ENCODE measurements at regions not wholly inside any gene's neighbourhood (a gene's known extent, or its start where the extent isn't known, plus 50 kb on each side); places are given as distances from the start of the nearest gene placed in this dataset.
"Not testable (repeated sequence)": the region's sequence is repeated elsewhere in the genome, so short reads cannot be mapped to it uniquely, and the experiment has no call there.

DNA sequence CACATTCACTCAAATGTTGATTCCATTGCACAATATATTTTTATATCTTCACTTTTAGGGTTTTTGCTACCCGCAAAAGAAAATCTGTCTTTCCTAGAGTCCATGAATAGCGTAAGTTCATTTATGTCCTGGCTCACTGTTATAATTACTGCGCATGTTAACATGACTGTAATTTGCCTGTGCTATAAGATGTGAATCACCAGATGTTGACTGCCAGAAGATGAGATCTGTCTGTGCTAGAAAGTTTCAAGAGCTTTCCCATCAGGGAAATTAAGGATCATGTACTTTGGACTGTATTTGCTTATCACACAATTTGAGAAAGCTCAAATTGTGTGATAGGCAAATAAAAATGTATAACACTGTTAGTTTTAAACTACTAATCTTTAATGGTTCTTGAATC, 322.5 kb downstream of the CHL1 start:
- FAIRE-seq: no peak

DNA sequence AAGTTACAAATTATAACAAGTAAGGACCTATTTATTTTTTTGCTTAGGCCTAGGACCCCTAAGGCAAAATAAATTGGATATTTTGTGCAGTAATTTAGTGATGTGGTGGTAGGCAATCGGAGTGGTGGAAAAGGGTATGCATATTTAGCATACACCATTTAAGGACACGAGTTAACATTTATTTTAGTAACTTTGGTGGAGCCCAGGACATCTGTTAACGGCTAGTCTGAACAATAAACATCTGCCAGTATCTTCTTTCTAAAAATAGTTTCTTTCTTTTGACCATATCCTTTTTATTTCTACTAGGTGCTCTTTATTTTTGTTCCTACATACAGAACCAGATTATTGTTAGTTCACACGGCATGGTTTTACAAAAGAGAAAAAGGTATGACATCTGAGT, 326.3 kb downstream of the CHL1 start:
- FAIRE-seq (no peak), DNase-seq (ENCODE audit: insufficient read length, low spot score) (no peak)

More for the DNA sequence above, 322.5 kb downstream of the CHL1 start:
- DNase-seq (ENCODE audit: insufficient read length, low spot score): no peak

GRCh38 chr3:525415-525814, 328.9 kb downstream of the CHL1 start:
- FAIRE-seq (no peak), DNase-seq (ENCODE audit: insufficient read length, low spot score) (no peak)

- DNase-seq (ENCODE audit: insufficient read length, low spot score) (no peak), FAIRE-seq (no peak)
Measured at GRCh38 chr3:535566-536416, 339.2 kb downstream of the CHL1 start.

GRCh38 chr3:536417-536813, 339.9 kb downstream of the CHL1 start:
- no peak for DNase-seq (ENCODE audit: insufficient read length, low spot score)
- FAIRE-seq: no peak

DNA sequence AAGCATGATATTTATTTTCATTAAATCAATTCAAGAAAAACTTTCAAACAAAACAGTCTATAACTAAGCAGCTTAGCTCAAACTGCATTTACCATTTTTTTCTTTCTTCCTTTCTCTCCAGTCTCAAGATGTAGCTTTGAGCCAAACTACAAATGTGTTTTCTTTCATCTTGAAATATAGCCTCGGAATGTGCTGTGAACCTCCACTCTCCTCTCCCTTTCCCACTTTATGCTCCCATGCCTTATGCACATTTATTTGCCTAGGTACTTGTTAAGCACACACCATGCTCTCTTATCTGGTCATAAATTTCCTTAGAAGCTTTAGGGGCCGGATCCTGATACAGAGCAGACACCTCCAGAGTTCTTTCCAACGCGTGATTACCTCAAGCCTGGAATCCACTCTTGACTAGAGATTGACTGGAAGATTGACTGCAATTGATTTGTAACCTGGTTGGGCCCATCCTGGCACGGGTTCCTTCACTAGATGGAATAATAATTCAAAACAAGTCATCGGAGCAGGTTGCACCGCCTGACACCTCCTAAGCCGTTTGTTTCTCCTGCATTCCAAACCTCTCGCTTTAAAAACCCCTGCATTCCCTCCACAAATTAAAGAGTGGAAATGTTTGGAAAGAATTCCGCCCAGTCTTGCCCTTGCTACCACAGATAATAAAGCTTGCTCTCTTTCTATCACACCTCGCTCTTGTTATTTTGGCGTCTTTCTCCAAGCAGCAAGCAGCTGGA, 344.7 kb downstream of the CHL1 start:
- no peak for FAIRE-seq

GRCh38 chr3:542021-542420, 345.5 kb downstream of the CHL1 start:
- no peak for DNase-seq (ENCODE audit: insufficient read length, low spot score)
- FAIRE-seq: no peak

More for the DNA sequence above, 344.7 kb downstream of the CHL1 start:
- DNase-seq (ENCODE audit: insufficient read length, low spot score): no peak

DNA sequence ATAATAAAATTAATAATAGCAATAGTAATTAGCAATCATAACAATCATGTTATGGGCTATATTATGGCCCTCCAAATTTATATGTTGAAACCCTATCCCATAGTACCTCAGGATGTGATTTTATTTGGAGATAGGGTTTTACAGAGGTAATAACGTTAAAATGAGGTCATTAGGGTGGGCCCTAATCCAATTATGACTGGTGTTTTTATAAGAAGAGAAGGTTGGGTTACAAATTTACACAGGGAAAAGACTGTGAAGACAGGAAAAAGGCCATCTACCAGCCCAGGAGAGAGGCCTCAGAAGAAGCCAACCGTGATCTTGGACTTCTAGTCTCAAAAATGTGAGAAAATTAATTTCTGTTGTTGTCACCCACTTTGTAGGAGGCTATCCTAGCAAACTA, 353.1 kb downstream of the CHL1 start:
- no peak for FAIRE-seq

DNA sequence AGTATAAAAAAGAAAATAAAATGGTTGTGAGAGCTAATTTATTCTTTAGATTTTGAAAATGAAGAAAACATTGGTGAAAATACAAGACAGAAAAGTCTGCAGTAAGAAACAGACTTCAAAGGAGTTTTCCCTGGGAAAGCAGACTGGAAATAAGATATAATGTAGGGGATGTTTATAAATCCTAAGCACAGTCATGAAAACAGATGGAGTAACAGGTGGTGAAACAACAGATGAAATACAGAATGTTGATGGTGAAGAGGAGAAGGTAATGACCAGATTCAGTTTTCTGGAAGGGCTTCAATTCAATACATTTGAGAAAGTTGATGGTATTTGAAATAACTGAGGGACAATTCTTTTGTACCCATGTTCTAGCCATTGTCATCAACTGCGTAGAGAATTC, 353.9 kb downstream of the CHL1 start:
- DNase-seq (ENCODE audit: insufficient read length, low spot score) (no peak), FAIRE-seq (no peak)

More for the DNA sequence above, 353.1 kb downstream of the CHL1 start:
- DNase-seq (ENCODE audit: insufficient read length, low spot score): no peak

DNA sequence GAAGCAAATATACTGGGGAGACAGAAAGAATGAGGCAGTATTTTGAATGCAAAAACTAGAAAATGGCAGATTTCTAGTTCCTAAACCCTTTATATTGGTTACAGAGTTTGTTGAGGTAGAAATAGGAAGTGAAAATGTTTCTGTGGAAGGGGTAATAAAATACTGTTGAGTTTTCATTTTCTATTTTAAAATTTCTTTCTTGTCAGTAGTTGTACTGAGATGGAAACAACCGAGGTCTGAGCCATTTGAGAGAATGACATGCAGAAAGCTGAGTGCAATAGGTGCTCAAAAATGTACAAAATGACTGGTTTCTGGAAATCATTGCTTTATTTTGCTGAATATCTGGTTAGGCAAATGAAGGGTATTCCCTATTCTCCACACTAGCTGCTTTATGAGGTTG, 361.4 kb downstream of the CHL1 start:
- no peak for DNase-seq (ENCODE audit: insufficient read length, low spot score)
- no peak for FAIRE-seq

- FAIRE-seq (no peak), DNase-seq (ENCODE audit: insufficient read length, low spot score) (no peak)
Measured at GRCh38 chr3:567488-568185, 371.1 kb downstream of the CHL1 start.

DNA sequence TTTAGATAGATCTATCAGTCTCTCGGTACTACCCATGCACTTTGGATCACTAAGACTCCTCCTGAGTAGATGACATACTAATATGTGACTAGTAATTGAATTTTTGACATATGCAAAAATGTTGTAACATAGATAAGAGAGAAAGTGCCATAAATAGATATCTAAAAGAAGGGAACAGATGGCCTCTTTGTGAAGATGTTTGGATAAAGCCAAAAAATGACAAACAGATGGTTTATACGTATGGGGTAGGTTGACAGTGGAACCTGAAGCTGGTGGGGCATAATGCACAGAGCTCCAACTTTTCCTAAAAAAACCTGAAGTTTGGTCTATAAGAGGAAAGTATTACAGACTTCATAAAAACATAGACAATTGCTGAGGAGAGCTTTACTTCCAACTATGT, 383.0 kb downstream of the CHL1 start:
- not testable (repeated sequence) for DNase-seq (ENCODE audit: insufficient read length, low spot score); FAIRE-seq

DNA sequence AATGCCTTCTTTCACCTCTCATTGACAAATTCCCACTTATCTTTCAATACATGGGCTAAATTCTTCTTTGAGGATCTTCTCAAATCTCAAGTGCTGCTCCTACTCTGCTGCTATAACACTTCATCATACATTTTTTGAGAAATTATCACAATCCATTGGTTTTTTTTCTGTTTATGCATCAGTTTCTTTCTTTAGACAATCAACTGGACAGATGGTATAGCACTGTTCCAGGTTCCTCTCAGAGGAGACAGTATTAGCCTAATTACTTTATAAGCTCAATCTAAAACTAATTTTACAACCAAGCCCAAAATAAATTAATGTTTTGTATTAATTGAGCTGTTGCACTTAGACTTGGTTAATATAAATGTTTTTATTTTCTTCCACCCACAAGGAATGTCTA, 392.5 kb downstream of the CHL1 start:
- DNase-seq (ENCODE audit: insufficient read length, low spot score); FAIRE-seq: not testable (repeated sequence)

DNA sequence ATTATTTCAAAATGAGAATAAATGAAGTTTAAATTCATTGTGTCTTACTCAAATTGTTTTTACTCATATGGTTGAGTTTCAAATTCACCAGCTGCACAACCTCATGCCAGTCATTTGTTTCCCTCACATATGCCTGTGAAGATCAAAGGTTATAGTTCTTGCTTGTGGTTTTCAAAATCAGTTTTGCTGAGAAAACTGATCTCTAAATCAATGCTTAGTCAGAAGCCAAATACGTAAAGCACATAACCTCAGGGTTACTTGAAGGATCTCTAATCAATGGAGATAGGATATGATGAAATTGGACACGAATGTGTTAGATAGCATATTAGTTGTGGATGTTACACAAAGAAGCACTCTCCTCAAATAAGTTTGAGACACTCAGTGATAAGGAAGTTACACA, 400.7 kb downstream of the CHL1 start:
- not testable (repeated sequence) for FAIRE-seq; DNase-seq (ENCODE audit: insufficient read length, low spot score)

GRCh38 chr3:597746-598145, 401.2 kb downstream of the CHL1 start:
- not testable (repeated sequence) for FAIRE-seq

DNA sequence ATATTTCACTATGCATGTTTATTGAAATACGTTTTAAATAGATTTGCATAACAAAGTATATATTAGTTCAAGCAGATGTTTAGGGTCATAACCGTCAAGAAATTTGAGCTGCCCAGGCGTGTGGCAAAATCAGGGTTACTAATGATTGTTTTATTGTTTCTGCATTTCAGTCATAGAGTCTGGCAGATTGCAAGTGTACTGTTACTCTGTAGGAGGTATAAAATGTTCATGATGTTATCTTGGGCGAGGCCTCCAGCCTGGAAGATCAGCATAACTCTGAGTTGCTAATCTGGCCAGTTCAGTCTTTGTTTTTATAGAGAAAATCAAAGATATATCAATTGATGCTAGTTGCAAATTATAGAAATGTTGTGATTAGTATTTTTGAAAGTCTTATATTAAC, 410.9 kb downstream of the CHL1 start:
- DNase-seq (ENCODE audit: insufficient read length, low spot score); FAIRE-seq: not testable (repeated sequence)

More at GRCh38 chr3:597746-598145, 401.2 kb downstream of the CHL1 start:
- DNase-seq (ENCODE audit: insufficient read length, low spot score): not testable (repeated sequence)

GRCh38 chr3:621714-622113, 425.2 kb downstream of the CHL1 start:
- DNase-seq (ENCODE audit: insufficient read length, low spot score) (no peak), FAIRE-seq (no peak)

- DNase-seq (ENCODE audit: insufficient read length, low spot score) (no peak), FAIRE-seq (no peak)
Measured at GRCh38 chr3:622314-622713, 425.8 kb downstream of the CHL1 start.

GRCh38 chr3:623914-624545, 427.5 kb downstream of the CHL1 start:
- DNase-seq (ENCODE audit: insufficient read length, low spot score) (no peak), FAIRE-seq (no peak)

GRCh38 chr3:632571-633170, 436.1 kb downstream of the CHL1 start:
- peak; percentile 4 for DNase-seq (ENCODE audit: insufficient read length, low spot score)
- FAIRE-seq: peak; percentile 92

All from GM19239 (cell line).